HepG2 (cell line): ENCODE measurements at regions not wholly inside any gene's neighbourhood (a gene's known extent, or its start where the extent isn't known, plus 50 kb on each side); places are given as distances from the start of the nearest gene placed in this dataset.

ENCODE experiments used
- ATAC-seq: fragments of 200-7000 bp; cut with Tn5 transposase; 3 replicates; pipeline ENCODE4 v1.9.1; 2020; ENCODE audit warnings: mild to moderate bottlenecking, moderate library complexity
- BruUV-seq: library from RNA; stranded (reverse); fragments of 400-500 nt; replicated peaks from 2 replicates; lab custom pipeline; 2021; lab: Mats Ljungman, UMichigan
- CTCF ChIA-PET: fragments of 300-600 bp; formaldehyde crosslinking; extraction: SDS; loops from one replicate; lab custom pipeline; 2021; ENCODE audit warnings: low total read pairs, inconsistent platforms, low intra/inter-chr PET ratio; lab: Yijun Ruan, JAX
- POLR2A ChIA-PET: fragments of 350-600 bp; sonication (Branson Sonifier 250); formaldehyde crosslinking; loops from one replicate; lab custom pipeline; 2020; ENCODE audit warnings: antibody characterized with exemption, inconsistent platforms; lab: Yijun Ruan, JAX
- DNase-seq: peaks from one replicate; pipeline ENCODE4 v3.0.0-alpha.2; 2015; ENCODE audit warnings: low spot score
- FAIRE-seq: peaks from 3 replicates; lab custom pipeline; 2011; peaks lifted over from hg19 to GRCh38; lab: Jason Lieb, UNC
- H2AFZ ChIP-seq: one replicate; pipeline ENCODE4 v1.6.1; 2011; ENCODE audit warnings: low read length, inconsistent platforms
- H3K27ac ChIP-seq: fragments of 300-600 bp; 3 replicates; pipeline ENCODE4 v1.8.0; 2011; ENCODE audit warnings: mixed run types, mild to moderate bottlenecking, mixed read lengths, low read length, inconsistent platforms; ENCODE audit not compliant: insufficient read depth; ENCODE audit errors: extremely low read length
- H3K27me3 ChIP-seq, 2 experiments: fragments of 200-600 bp in 1 of 2; 2 replicates in 1 of 2; 3 replicates in 1 of 2; pipeline versions ENCODE4 v1.6.0 to v1.8.0; 2011; ENCODE audit warnings: low read length in 2 of 2, mild to moderate bottlenecking in 2 of 2, moderate library complexity in 2 of 2, inconsistent platforms in 1 of 2; ENCODE audit not compliant: insufficient read depth in 2 of 2, control insufficient read depth in 1 of 2
- H3K36me3 ChIP-seq, 2 experiments: fragments of 200-600 bp in 1 of 2; replicated peaks in 1 of 2; 2 replicates in 1 of 2; 3 replicates in 1 of 2; pipeline versions ENCODE4 v1.5.1 to v1.8.0; 2011; ENCODE audit warnings: low read length in 2 of 2, inconsistent platforms in 1 of 2; ENCODE audit not compliant: insufficient read depth in 2 of 2, control insufficient read depth in 1 of 2
- H3K4me1 ChIP-seq: 2 replicates; pipeline ENCODE4 v1.5.1; 2012; ENCODE audit warnings: low read length, inconsistent platforms; ENCODE audit not compliant: insufficient read depth
- H3K4me2 ChIP-seq: 2 replicates; pipeline ENCODE4 v1.6.0; 2011; ENCODE audit warnings: low read depth, low read length, inconsistent platforms
- H3K4me3 ChIP-seq, 3 experiments: fragments of 200-600 bp in 1 of 3; sonication (generic), shearing (Covaris generic) in 1 of 3; replicated peaks in 1 of 3; 2 replicates each; pipeline ENCODE4 v1.5.1; 2011 to 2016; ENCODE audit warnings: low read length in 3 of 3, inconsistent platforms in 2 of 3, low read depth in 2 of 3, mild to moderate bottlenecking in 2 of 3, control low read depth in 1 of 3, mixed read lengths in 1 of 3; ENCODE audit not compliant: insufficient read depth in 1 of 3
- H3K79me2 ChIP-seq: one replicate; pipeline ENCODE4 v1.6.1; 2011; ENCODE audit warnings: low read length, inconsistent platforms; ENCODE audit not compliant: insufficient read depth
- H3K9ac ChIP-seq: 2 replicates; pipeline ENCODE4 v1.6.0; 2011; ENCODE audit warnings: mild to moderate bottlenecking, low read depth, low read length, inconsistent platforms; ENCODE audit not compliant: insufficient read depth
- H3K9me3 ChIP-seq: 2 replicates; pipeline ENCODE4 v1.5.1; 2012; ENCODE audit warnings: mild to moderate bottlenecking, low read length
- H4K20me1 ChIP-seq: 2 replicates; pipeline ENCODE4 v1.6.0; 2011; ENCODE audit warnings: inconsistent platforms, mild to moderate bottlenecking, low read length, moderate library complexity; ENCODE audit not compliant: insufficient read depth
- CC2D1A ChIP-seq: sonication (generic); formaldehyde crosslinking; IDR thresholded peaks from 2 replicates; pipeline ENCODE4 v1.8.1; 2023; ENCODE audit warnings: mild to moderate bottlenecking, missing genetic modification reagents
- CEBPG ChIP-seq: IDR thresholded peaks from 2 replicates; pipeline ENCODE4 v1.6.1; 2016
- CENPX ChIP-seq: sonication (generic); formaldehyde crosslinking; IDR thresholded peaks from 2 replicates; pipeline ENCODE4 v1.9.0; 2021; ENCODE audit warnings: mild to moderate bottlenecking, missing genetic modification reagents, moderate library complexity
- CHD4 ChIP-seq: fragments of 200-600 bp; sonication (generic); IDR thresholded peaks from 2 replicates; pipeline ENCODE4 v1.7.0; 2017; ENCODE audit warnings: mild to moderate bottlenecking, low read length, borderline replicate concordance
- DNMT3B ChIP-seq: conservative IDR thresholded peaks from 2 replicates; pipeline ENCODE4 v1.6.1; 2016; ENCODE audit warnings: missing biosample characterization, control low read depth
- EEA1 ChIP-seq: sonication (generic); formaldehyde crosslinking; IDR thresholded peaks from 2 replicates; pipeline ENCODE4 v1.5.1; 2020; ENCODE audit warnings: mild to moderate bottlenecking, missing genetic modification reagents, borderline replicate concordance
- FOXO1 ChIP-seq: sonication (generic); formaldehyde crosslinking; IDR thresholded peaks from 2 replicates; pipeline ENCODE4 v1.4.0; 2020; ENCODE audit warnings: missing genetic modification reagents
- HMG20B ChIP-seq: conservative IDR thresholded peaks from 2 replicates; pipeline ENCODE4 v1.6.1; 2016; ENCODE audit warnings: missing genetic modification reagents, missing compliant biosample characterization
- KLF6 ChIP-seq: IDR thresholded peaks from 2 replicates; pipeline ENCODE4 v1.8.0; 2016; ENCODE audit warnings: missing biosample characterization, missing genetic modification reagents
- POLR2A ChIP-seq, 2 experiments: IDR thresholded peaks; 2 replicates each; pipeline ENCODE4 v1.6.1; 2011; ENCODE audit warnings: low read depth in 2 of 2, low read length in 2 of 2, mild to moderate bottlenecking in 1 of 2, moderate library complexity in 1 of 2; ENCODE audit not compliant: insufficient read depth in 1 of 2
- RXRB ChIP-seq: IDR thresholded peaks from 2 replicates; pipeline ENCODE4 v1.6.1; 2016; ENCODE audit warnings: borderline replicate concordance, missing genetic modification reagents, missing compliant biosample characterization
- SOX5 ChIP-seq: IDR thresholded peaks from 2 replicates; pipeline ENCODE4 v1.6.1; 2016; ENCODE audit warnings: borderline replicate concordance
- THAP7 ChIP-seq: sonication (generic); formaldehyde crosslinking; IDR thresholded peaks from 2 replicates; pipeline ENCODE4 v1.8.1; 2023; ENCODE audit warnings: mild to moderate bottlenecking, missing genetic modification reagents
- ZNF234 ChIP-seq: sonication (generic); formaldehyde crosslinking; conservative IDR thresholded peaks from 2 replicates; pipeline ENCODE4 v1.5.1; 2020; ENCODE audit warnings: mild to moderate bottlenecking, missing genetic modification reagents
- ZNF260 ChIP-seq: sonication (generic); formaldehyde crosslinking; IDR thresholded peaks from 2 replicates; pipeline ENCODE4 v1.4.0; 2020; ENCODE audit warnings: missing genetic modification reagents, low read depth, mild to moderate bottlenecking, borderline replicate concordance
- ZNF567 ChIP-seq: sonication (generic); formaldehyde crosslinking; IDR thresholded peaks from 2 replicates; pipeline ENCODE4 v1.8.1; 2023; ENCODE audit warnings: mild to moderate bottlenecking, missing genetic modification reagents, borderline replicate concordance
- ZNF569 ChIP-seq: sonication (generic); formaldehyde crosslinking; IDR thresholded peaks from 2 replicates; pipeline ENCODE4 v1.5.0; 2020; ENCODE audit warnings: mild to moderate bottlenecking, missing genetic modification reagents, moderate library complexity, borderline replicate concordance
- ZNF841 ChIP-seq: sonication (generic); formaldehyde crosslinking; IDR thresholded peaks from 2 replicates; pipeline ENCODE4 v1.8.1; 2023; ENCODE audit warnings: missing genetic modification reagents, borderline replicate concordance
- WGBS: methylation state at CpG from one replicate; pipeline ENCODE4 v1.1.6; 2017; ENCODE audit warnings: low lambda C conversion rate; 5-methylcytosine and 5-hydroxymethylcytosine counted together
- in situ Hi-C: cut with HindIII; loops from 2 replicates; pipeline ENCODE4 v1.10.0; 2017; ENCODE audit warnings: low pct_unique_long_range_greater_than_20kb; ENCODE audit not compliant: extremely low pct_ligation_motif_present
- intact Hi-C: fragments of 100-400 bp; cut with micrococcal nuclease; formaldehyde crosslinking; loops from one replicate; pipeline ENCODE4 v1.10.0; 2022; ENCODE audit not compliant: unreplicated experiment
- TF ChIP-seq, protein P1 (sequence below): sonication (generic); formaldehyde crosslinking; IDR thresholded peaks from 2 replicates; pipeline ENCODE4 v1.4.0; 2020; ENCODE audit warnings: mild to moderate bottlenecking, low read depth, missing genetic modification reagents
- TF ChIP-seq, protein P2 (sequence below): sonication (generic); formaldehyde crosslinking; IDR thresholded peaks from 2 replicates; pipeline ENCODE4 v1.4.0; 2020; ENCODE audit warnings: missing genetic modification reagents

GRCh38 chr7:46513447-46513848 is 592.4 kb upstream of the IGFBP3 start:
- Histone ChIP-seq H4K20me1 (no peaks in the 10 kb centered on the region), H3K27ac (no peak overlapping the region), H3K4me1 (no peaks in the 10 kb centered on the region), H3K36me3 (no peaks in the 10 kb centered on the region), H3K79me2 (no peaks in the 10 kb centered on the region), H3K9ac (no peak overlapping the region), H3K9me3 (no peaks in the 10 kb centered on the region), H3K4me3 (no peak overlapping the region), H2AFZ (no peak overlapping the region), H3K27me3 (no peaks in the 10 kb centered on the region), H3K4me2 (no peak overlapping the region)
- no TSS peak for BruUV-seq
- POLR2A ChIA-PET: no interaction called here
- in situ Hi-C loops: no loop called here
- DNase-seq (no peak), ATAC-seq (no peak), FAIRE-seq (no peak)
- TF ChIP-seq, protein P1, sequence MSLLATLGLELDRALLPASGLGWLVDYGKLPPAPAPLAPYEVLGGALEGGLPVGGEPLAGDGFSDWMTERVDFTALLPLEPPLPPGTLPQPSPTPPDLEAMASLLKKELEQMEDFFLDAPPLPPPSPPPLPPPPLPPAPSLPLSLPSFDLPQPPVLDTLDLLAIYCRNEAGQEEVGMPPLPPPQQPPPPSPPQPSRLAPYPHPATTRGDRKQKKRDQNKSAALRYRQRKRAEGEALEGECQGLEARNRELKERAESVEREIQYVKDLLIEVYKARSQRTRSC: no peak
- no peak for TF ChIP-seq ZNF260 (CRISPR knock-in tag)
- TF ChIP-seq ZNF567 (CRISPR knock-in tag): no peak
- no peak for TF ChIP-seq SOX5 (CRISPR knock-in tag)
- no peak for TF ChIP-seq HMG20B (CRISPR knock-in tag)
- no peak for TF ChIP-seq ZNF234 (CRISPR knock-in tag)
- no peak for TF ChIP-seq EEA1
- CTCF ChIA-PET: no interaction called here
- intact Hi-C loops: no loop called here
- WGBS: 25% methylated on average over 3 of the region's 3 CpGs

DNA sequence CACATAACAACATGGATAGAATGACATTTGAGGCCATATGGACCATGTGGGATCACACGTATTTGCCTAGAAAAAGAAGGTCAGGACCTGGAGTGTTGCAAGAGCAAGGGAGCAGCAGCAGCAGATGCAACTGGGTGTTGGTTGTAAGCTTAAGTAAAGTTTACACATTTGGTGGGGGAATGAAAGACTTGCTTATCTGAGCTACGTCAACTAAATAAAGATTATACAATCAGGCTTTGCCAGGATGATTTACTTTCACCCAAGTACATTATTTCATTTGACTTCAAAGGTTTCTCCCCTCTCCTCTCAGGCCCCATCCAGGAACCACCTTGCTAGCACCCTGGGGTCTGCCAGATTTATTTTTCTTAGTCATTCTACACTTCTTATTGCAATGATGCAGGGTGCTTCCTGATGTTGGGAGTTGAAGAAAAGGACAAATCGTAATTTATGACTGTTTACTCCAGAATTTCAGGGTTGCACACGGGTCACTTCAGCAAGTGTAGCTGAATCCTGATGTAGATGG is 591.9 kb upstream of the IGFBP3 start:
- FAIRE-seq (no peak), ATAC-seq (no peak)
- intact Hi-C loops: no loop called here
- no peak for TF ChIP-seq ZNF569 (CRISPR knock-in tag)
- no peak for TF ChIP-seq FOXO1 (CRISPR knock-in tag)
- no peak for TF ChIP-seq CHD4
- TF ChIP-seq, protein P2, sequence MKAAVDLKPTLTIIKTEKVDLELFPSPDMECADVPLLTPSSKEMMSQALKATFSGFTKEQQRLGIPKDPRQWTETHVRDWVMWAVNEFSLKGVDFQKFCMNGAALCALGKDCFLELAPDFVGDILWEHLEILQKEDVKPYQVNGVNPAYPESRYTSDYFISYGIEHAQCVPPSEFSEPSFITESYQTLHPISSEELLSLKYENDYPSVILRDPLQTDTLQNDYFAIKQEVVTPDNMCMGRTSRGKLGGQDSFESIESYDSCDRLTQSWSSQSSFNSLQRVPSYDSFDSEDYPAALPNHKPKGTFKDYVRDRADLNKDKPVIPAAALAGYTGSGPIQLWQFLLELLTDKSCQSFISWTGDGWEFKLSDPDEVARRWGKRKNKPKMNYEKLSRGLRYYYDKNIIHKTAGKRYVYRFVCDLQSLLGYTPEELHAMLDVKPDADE (CRISPR knock-in tag): no peak
- no peak for TF ChIP-seq POLR2A (IDR thresholded peaks at IDR 0.05; ENCODE audit: insufficient read depth in 1 of 2, low read depth in 2 of 2, low read length in 2 of 2)
- TF ChIP-seq ZNF841 (CRISPR knock-in tag): no peak
- TF ChIP-seq KLF6 (CRISPR knock-in tag): no peak
- TF ChIP-seq THAP7 (CRISPR knock-in tag): no peak
- TF ChIP-seq CC2D1A (CRISPR knock-in tag): no peak
- no peak for TF ChIP-seq DNMT3B (CRISPR knock-in tag)
- TF ChIP-seq RXRB (CRISPR knock-in tag): 0 out of 2 replicates have a peak, but pooled peaks have one; percentile 14
- TF ChIP-seq CEBPG (CRISPR knock-in tag): peak; percentile 38; the same call in 1 of the 2 replicates
- TF ChIP-seq CENPX: no peak

More for the DNA sequence above, 591.9 kb upstream of the IGFBP3 start:
- H3K4me2 ChIP-seq: no peak overlapping the region
- in situ Hi-C loops: no loop called here
- no peak for DNase-seq
- H3K27ac ChIP-seq: no peak overlapping the region
- H3K79me2 ChIP-seq: no peaks in the 10 kb centered on the region
- H3K9ac ChIP-seq: no peak overlapping the region
- no peaks in the 10 kb centered on the region for H3K27me3 ChIP-seq
- ChIA-PET CTCF (no interaction called here), POLR2A (no interaction called here)
- H3K4me1 ChIP-seq: no peaks in the 10 kb centered on the region
- no TSS peak for BruUV-seq
- H3K4me3 ChIP-seq: no peak overlapping the region
- H4K20me1 ChIP-seq: no peaks in the 10 kb centered on the region
- WGBS: 2% methylated on average over 4 of the region's 4 CpGs
- H3K36me3 ChIP-seq: no peaks in the 10 kb centered on the region
- no peaks in the 10 kb centered on the region for H3K9me3 ChIP-seq
- H2AFZ ChIP-seq: no peak overlapping the region
